Suprapubic skin (tissue), 3 donors: ENCODE measurements at regions not wholly inside any gene's neighbourhood (a gene's known extent, or its start where the extent isn't known, plus 50 kb on each side); places are given as distances from the start of the nearest gene placed in this dataset.

Source experiments
- POLR2A ChIP-seq, 2 donors: fragments of 450-650 bp; IDR thresholded peaks; one replicate each; pipeline ENCODE4 v1.6.1; 2017; ENCODE audit warnings: antibody characterized with exemption in 2 of 2, mild to moderate bottlenecking in 2 of 2, moderate library complexity in 2 of 2
- TF ChIP-seq, protein P1 (sequence below), 2 donors: fragments of 200-600 bp in 1 of 2; fragments of 450-650 bp in 1 of 2; sonication (generic) in 1 of 2; IDR thresholded peaks; one replicate each; pipeline ENCODE4 v1.5.1; 2016 to 2019; ENCODE audit warnings: antibody characterized with exemption in 2 of 2, mild to moderate bottlenecking in 1 of 2, moderate library complexity in 1 of 2

DNA sequence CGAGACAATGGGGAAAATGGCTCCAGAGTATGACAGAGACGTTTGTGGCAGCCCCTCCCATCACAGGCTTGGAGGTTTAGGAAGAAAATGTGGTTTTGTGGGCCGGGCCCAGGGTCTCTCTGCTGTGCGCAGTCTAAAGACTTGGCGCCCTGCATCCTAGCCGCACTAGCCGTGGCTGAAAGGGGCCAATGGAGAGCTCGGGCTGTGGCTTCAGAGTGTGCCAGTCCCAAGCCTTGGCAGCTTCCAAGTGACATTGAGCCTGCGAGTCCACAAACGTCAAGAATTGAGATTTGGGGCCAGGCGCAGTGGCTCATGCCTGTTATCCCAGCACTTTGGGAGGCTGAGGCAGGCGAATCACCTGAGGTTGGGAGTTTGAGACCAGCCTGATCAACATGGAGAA is 513.1 kb downstream of the PCDH17 start:
- TF ChIP-seq, protein P1, sequence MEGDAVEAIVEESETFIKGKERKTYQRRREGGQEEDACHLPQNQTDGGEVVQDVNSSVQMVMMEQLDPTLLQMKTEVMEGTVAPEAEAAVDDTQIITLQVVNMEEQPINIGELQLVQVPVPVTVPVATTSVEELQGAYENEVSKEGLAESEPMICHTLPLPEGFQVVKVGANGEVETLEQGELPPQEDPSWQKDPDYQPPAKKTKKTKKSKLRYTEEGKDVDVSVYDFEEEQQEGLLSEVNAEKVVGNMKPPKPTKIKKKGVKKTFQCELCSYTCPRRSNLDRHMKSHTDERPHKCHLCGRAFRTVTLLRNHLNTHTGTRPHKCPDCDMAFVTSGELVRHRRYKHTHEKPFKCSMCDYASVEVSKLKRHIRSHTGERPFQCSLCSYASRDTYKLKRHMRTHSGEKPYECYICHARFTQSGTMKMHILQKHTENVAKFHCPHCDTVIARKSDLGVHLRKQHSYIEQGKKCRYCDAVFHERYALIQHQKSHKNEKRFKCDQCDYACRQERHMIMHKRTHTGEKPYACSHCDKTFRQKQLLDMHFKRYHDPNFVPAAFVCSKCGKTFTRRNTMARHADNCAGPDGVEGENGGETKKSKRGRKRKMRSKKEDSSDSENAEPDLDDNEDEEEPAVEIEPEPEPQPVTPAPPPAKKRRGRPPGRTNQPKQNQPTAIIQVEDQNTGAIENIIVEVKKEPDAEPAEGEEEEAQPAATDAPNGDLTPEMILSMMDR (IDR thresholded peaks at IDR 0.05), result no peak
- TF ChIP-seq POLR2A (IDR thresholded peaks at IDR 0.05), result no peak
